HepG2 (cell line): ENCODE measurements at regions not wholly inside any gene's neighbourhood (a gene's known extent, or its start where the extent isn't known, plus 50 kb on each side); places are given as distances from the start of the nearest gene placed in this dataset.

Experiments
- ATAC-seq: fragments of 200-7000 bp; cut with Tn5 transposase; 3 replicates; pipeline ENCODE4 v1.9.1; 2020; ENCODE audit warnings: mild to moderate bottlenecking, moderate library complexity
- BruUV-seq: library from RNA; stranded (reverse); fragments of 400-500 nt; replicated peaks from 2 replicates; lab custom pipeline; 2021; lab: Mats Ljungman, UMichigan
- CTCF ChIA-PET: fragments of 300-600 bp; formaldehyde crosslinking; extraction: SDS; loops from one replicate; lab custom pipeline; 2021; ENCODE audit warnings: low total read pairs, inconsistent platforms, low intra/inter-chr PET ratio; lab: Yijun Ruan, JAX
- POLR2A ChIA-PET: fragments of 350-600 bp; sonication (Branson Sonifier 250); formaldehyde crosslinking; loops from one replicate; lab custom pipeline; 2020; ENCODE audit warnings: antibody characterized with exemption, inconsistent platforms; lab: Yijun Ruan, JAX
- DNase-seq: peaks from one replicate; pipeline ENCODE4 v3.0.0-alpha.2; 2015; ENCODE audit warnings: low spot score
- FAIRE-seq: peaks from 3 replicates; lab custom pipeline; 2011; peaks lifted over from hg19 to GRCh38; lab: Jason Lieb, UNC
- H2AFZ ChIP-seq: one replicate; pipeline ENCODE4 v1.6.1; 2011; ENCODE audit warnings: low read length, inconsistent platforms
- H3K27ac ChIP-seq: fragments of 300-600 bp; 3 replicates; pipeline ENCODE4 v1.8.0; 2011; ENCODE audit warnings: mixed run types, mild to moderate bottlenecking, mixed read lengths, low read length, inconsistent platforms; ENCODE audit not compliant: insufficient read depth; ENCODE audit errors: extremely low read length
- H3K27me3 ChIP-seq, 2 experiments: fragments of 200-600 bp in 1 of 2; 2 replicates in 1 of 2; 3 replicates in 1 of 2; pipeline versions ENCODE4 v1.6.0 to v1.8.0; 2011; ENCODE audit warnings: low read length in 2 of 2, mild to moderate bottlenecking in 2 of 2, moderate library complexity in 2 of 2, inconsistent platforms in 1 of 2; ENCODE audit not compliant: insufficient read depth in 2 of 2, control insufficient read depth in 1 of 2
- H3K36me3 ChIP-seq, 2 experiments: fragments of 200-600 bp in 1 of 2; replicated peaks in 1 of 2; 2 replicates in 1 of 2; 3 replicates in 1 of 2; pipeline versions ENCODE4 v1.5.1 to v1.8.0; 2011; ENCODE audit warnings: low read length in 2 of 2, inconsistent platforms in 1 of 2; ENCODE audit not compliant: insufficient read depth in 2 of 2, control insufficient read depth in 1 of 2
- H3K4me1 ChIP-seq: 2 replicates; pipeline ENCODE4 v1.5.1; 2012; ENCODE audit warnings: low read length, inconsistent platforms; ENCODE audit not compliant: insufficient read depth
- H3K4me2 ChIP-seq: 2 replicates; pipeline ENCODE4 v1.6.0; 2011; ENCODE audit warnings: low read depth, low read length, inconsistent platforms
- H3K4me3 ChIP-seq, 3 experiments: fragments of 200-600 bp in 1 of 3; sonication (generic), shearing (Covaris generic) in 1 of 3; replicated peaks in 1 of 3; 2 replicates each; pipeline ENCODE4 v1.5.1; 2011 to 2016; ENCODE audit warnings: low read length in 3 of 3, inconsistent platforms in 2 of 3, low read depth in 2 of 3, mild to moderate bottlenecking in 2 of 3, control low read depth in 1 of 3, mixed read lengths in 1 of 3; ENCODE audit not compliant: insufficient read depth in 1 of 3
- H3K79me2 ChIP-seq: one replicate; pipeline ENCODE4 v1.6.1; 2011; ENCODE audit warnings: low read length, inconsistent platforms; ENCODE audit not compliant: insufficient read depth
- H3K9ac ChIP-seq: 2 replicates; pipeline ENCODE4 v1.6.0; 2011; ENCODE audit warnings: mild to moderate bottlenecking, low read depth, low read length, inconsistent platforms; ENCODE audit not compliant: insufficient read depth
- H3K9me3 ChIP-seq: 2 replicates; pipeline ENCODE4 v1.5.1; 2012; ENCODE audit warnings: mild to moderate bottlenecking, low read length
- H4K20me1 ChIP-seq: 2 replicates; pipeline ENCODE4 v1.6.0; 2011; ENCODE audit warnings: inconsistent platforms, mild to moderate bottlenecking, low read length, moderate library complexity; ENCODE audit not compliant: insufficient read depth
- ATF2 ChIP-seq: sonication (generic); formaldehyde crosslinking; IDR thresholded peaks from 2 replicates; pipeline ENCODE4 v1.4.0; 2020; ENCODE audit warnings: missing genetic modification reagents
- KLF11 ChIP-seq: IDR thresholded peaks from 2 replicates; pipeline ENCODE4 v1.6.1; 2016; ENCODE audit warnings: missing compliant biosample characterization
- MEF2D ChIP-seq: sonication (generic); formaldehyde crosslinking; IDR thresholded peaks from 2 replicates; pipeline ENCODE4 v1.5.1; 2020; ENCODE audit warnings: mild to moderate bottlenecking, missing genetic modification reagents
- MEIS1 ChIP-seq: sonication (generic); formaldehyde crosslinking; IDR thresholded peaks from 2 replicates; pipeline ENCODE4 v1.9.0; 2021; ENCODE audit warnings: mild to moderate bottlenecking, missing genetic modification reagents, moderate library complexity, borderline replicate concordance
- MTF2 ChIP-seq: sonication (generic); formaldehyde crosslinking; IDR thresholded peaks from 2 replicates; pipeline ENCODE4 v1.5.0; 2020; ENCODE audit warnings: missing genetic modification reagents, borderline replicate concordance
- NR2C2 ChIP-seq: sonication (generic); formaldehyde crosslinking; IDR thresholded peaks from 2 replicates; pipeline ENCODE4 v1.4.0; 2020; ENCODE audit warnings: missing genetic modification reagents, mild to moderate bottlenecking, moderate library complexity, borderline replicate concordance
- TARDBP ChIP-seq: sonication (generic); formaldehyde crosslinking; IDR thresholded peaks from 2 replicates; pipeline ENCODE4 v1.8.0; 2022; ENCODE audit warnings: mild to moderate bottlenecking, missing genetic modification reagents
- WGBS: methylation state at CpG from one replicate; pipeline ENCODE4 v1.1.6; 2017; ENCODE audit warnings: low lambda C conversion rate; 5-methylcytosine and 5-hydroxymethylcytosine counted together
- in situ Hi-C: cut with HindIII; loops from 2 replicates; pipeline ENCODE4 v1.10.0; 2017; ENCODE audit warnings: low pct_unique_long_range_greater_than_20kb; ENCODE audit not compliant: extremely low pct_ligation_motif_present
- intact Hi-C: fragments of 100-400 bp; cut with micrococcal nuclease; formaldehyde crosslinking; loops from one replicate; pipeline ENCODE4 v1.10.0; 2022; ENCODE audit not compliant: unreplicated experiment

DNA sequence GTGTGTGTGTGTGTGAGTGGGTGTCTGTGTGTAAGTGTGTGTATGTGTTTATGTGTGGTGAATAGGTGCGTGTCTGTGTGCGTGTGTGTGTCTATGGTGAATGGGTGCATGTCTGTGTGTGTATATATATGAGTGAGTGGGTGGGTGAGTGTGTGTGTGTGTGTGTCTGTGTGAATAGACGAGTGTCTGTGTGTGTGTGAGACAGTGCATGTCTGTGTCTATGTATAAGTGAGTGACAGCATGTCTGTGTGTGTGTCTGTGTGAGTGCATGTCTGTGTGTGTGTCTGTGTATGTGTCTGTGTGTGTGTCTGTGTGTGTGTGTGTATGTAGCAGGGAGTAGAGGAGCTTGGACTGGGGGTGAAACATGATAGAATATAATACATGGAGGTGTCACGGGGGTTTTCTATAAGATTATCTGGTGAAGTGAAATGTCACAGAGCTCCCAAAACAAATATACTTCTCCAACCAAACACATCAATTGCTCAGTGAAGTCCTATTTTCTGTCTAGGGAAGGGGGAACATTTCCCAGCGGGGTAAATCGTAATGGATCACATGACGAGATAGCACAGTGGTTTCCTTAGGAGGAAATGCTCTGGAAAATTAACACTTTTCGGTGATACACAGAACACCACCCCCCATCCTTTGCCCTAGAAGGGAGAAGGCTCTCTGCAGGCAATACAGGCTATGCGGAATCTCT lies 723.3 kb upstream of the CELF2 start:
- no peaks in the 10 kb centered on the region for H3K27me3 ChIP-seq
- no peaks in the 10 kb centered on the region for H3K79me2 ChIP-seq
- ChIA-PET POLR2A (no interaction called here), CTCF (no interaction called here)
- in situ Hi-C loops (no loop called here), intact Hi-C loops (no loop called here)
- no peak overlapping the region for H2AFZ ChIP-seq
- no peaks in the 10 kb centered on the region for H3K4me1 ChIP-seq
- FAIRE-seq (no peak), ATAC-seq (no peak), DNase-seq (no peak)
- no peaks in the 10 kb centered on the region for H4K20me1 ChIP-seq
- H3K9me3 ChIP-seq = peaks cover 68% of the 10 kb centered on the region
- WGBS = 13% methylated on average over 9 of the region's 9 CpGs
- no peak overlapping the region for H3K9ac ChIP-seq
- no peak overlapping the region for H3K27ac ChIP-seq
- TF ChIP-seq MEIS1 (CRISPR knock-in tag) (no peak), NR2C2 (CRISPR knock-in tag) (no peak), ATF2 (CRISPR knock-in tag) (no peak), MTF2 (CRISPR knock-in tag) (no peak), TARDBP (CRISPR knock-in tag) (no peak), KLF11 (no peak), MEF2D (CRISPR knock-in tag) (no peak)
- BruUV-seq = no TSS peak
- no peaks in the 10 kb centered on the region for H3K36me3 ChIP-seq
- no peak overlapping the region for H3K4me3 ChIP-seq
- no peak overlapping the region for H3K4me2 ChIP-seq
